ENCODE measurements at regions not wholly inside any gene's neighbourhood (a gene's known extent, or its start where the extent isn't known, plus 50 kb on each side); places are given as distances from the start of the nearest gene placed in this dataset.

DNA sequence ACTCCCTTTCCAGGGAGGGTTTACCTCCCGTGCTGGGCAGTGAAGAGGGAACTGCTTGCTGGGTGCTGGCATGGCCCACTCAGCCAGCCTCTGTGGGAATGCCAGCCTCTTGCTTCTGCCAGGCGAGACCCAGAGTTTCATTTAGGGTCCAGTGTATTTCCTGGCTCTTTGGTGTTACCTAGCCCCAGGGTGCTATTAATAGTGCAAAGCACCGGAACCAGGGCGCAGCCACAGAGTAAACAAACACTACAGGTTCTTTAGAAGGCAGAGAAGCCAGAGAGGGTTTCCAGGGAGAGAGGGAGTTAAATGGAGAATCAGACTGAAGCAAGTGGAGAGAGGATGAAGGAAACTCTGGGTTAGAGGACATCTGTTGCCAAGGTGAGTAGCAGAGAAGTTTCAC is 74.9 kb upstream of the SPATA13 start:
- no peak for DNase-seq

- DNase-seq = no peak
Measured at GRCh38 chr13:24086642-24087041, 73.9 kb upstream of the SPATA13 start.

- DNase-seq = no peak
Measured at GRCh38 chr13:24087605-24088225, 72.8 kb upstream of the SPATA13 start.

GRCh38 chr13:24090049-24090448 is 70.5 kb upstream of the SPATA13 start:
- no peak for DNase-seq

DNA sequence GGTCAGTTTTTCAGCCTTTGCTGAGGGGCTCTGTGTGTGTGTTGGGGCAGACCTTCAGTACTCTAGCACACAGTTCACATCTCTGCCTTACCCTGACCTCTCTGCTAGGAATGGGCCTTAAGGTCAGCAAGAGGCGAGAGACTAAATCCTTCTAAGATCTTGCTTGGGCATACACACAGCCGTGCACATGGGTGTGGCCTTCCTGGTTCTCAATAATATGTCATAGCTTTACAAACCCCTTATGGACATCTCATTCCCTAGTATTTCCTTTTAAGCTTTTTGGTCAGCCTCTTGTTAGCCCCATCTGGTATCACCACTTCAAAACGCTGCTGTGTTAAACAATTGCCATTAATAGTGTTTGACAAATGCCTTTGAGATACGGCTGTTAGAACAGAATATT is 69.4 kb upstream of the SPATA13 start:
- no peak for DNase-seq

DNA sequence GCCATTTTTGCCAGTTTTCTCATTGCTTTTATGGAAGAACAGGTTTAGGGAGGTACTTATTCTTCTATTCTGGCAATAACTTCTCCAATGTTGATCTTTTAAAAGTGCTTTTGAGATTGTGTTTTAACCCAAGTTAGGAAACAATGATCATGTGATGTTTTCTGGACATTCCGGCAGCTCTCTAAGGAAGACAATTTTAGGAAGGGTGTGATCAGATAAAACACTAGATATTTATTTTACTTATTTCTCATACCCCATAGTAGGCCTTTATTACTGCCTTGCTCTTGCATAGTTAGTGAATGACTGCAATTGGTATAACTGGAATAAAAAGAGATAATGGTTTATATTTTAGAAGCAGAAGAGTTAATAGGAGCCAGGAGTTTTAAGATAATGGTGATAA is 68.4 kb upstream of the SPATA13 start:
- DNase-seq = no peak

GRCh38 chr13:24093047-24093446 is 67.5 kb upstream of the SPATA13 start:
- no peak for DNase-seq

DNA sequence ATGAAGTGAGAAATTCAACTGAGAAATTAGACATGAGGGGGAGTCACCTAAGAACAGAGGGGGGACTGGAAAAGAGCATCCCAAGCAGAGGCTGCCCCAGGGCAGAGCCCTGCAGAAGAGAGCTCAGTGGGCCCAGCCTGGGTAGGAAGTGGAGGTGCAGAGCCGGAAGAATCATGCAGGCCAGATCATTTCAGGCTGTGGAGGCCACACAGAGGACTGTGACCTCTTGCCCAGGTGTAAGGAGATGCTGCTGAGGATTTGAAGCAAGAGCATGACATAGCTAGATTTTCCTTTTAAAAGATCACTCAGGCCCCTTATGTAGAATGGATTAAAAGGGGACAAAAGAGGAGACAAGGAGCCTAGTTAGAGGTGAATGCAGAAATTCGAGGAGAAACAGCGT is 63.9 kb upstream of the SPATA13 start:
- DNase-seq = no peak

- no peak for DNase-seq
Measured at GRCh38 chr13:24097064-24097463, 63.5 kb upstream of the SPATA13 start.

- DNase-seq = no peak
Measured at GRCh38 chr13:24097667-24098066, 62.9 kb upstream of the SPATA13 start.

DNA sequence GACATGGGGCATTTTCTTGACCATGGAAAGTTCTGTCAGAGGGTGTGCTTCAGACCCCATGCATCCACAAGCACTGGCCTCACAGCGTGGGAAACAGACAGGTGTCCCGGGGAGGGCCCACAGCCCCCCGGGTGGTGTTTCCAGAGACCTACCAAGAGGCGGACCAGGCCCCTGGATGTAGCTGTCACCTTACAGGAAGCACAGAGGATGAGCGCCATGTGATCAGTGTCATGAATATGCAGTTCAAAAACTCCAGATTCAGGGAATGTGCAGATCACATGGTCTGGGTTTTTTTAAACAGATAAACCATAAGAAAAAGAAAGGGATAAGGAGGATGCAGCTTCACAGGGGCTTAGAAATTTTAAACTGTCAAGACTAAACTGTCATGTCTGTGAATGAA is 61.0 kb upstream of the SPATA13 start:
- DNase-seq = no peak

- DNase-seq = no peak
Measured at GRCh38 chr13:24100188-24100587, 60.3 kb upstream of the SPATA13 start.

GRCh38 chr13:24103782-24104372 is 56.6 kb upstream of the SPATA13 start:
- DNase-seq = no peak

GRCh38 chr13:24104723-24105122 is 55.8 kb upstream of the SPATA13 start:
- no peak for DNase-seq

DNA sequence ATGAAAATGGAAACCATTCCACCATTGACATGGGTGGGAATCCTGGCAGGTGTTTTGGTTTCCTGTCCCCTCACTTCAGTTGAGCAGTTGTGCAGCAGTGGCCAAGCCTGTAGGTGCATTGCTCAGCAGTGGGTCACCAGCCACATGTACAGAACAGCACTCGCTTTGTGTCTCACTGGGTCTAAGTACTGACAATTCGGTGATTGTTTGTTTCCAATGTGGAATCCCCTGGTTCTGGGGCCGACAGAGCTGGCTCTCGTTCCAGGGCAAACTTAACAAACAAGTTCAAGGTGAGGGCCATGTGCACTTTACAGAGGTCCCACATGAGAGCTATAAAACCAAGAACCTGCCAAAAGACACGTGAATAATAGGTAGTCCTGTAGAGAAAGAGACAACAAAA is 54.1 kb upstream of the SPATA13 start:
- DNase-seq = no peak

DNA sequence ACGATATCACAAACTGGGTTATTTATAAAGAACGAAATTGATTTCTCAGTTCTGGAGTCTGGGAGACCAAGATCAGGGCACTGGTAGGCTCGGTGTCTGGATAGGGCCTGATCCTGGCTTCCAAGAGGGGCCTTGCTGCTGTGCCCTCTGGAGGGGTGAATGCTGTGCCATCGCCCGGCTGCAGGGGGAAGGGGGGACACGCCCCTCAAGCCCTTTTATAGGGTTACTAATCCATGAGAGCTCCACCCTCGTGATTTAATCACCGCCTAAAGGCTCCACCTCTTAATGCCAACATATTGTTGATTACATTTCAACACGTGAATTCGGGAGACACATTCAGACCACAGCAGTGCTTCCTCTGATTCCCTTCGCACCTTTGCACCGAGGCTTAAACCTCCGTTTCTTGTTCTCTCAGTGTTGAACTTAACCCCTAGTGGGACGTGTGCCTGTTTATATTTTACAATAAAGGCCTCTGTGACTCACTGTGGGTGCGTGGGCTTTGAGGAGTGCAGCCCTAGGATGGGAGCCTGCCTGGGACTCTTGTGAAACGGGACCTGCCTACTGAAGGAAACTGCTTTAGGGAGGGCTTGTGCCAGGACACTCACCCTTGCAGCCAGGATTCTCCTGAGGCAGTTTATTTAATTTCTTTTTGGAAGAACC is 52.4 kb upstream of the SPATA13 start:
- DNase-seq = no peak

GRCh38 chr13:24108615-24108965 is 51.9 kb upstream of the SPATA13 start:
- DNase-seq = no peak

GRCh38 chr13:24110011-24110410 is 50.5 kb upstream of the SPATA13 start:
- no peak for DNase-seq

All from left hindlimb (tissue), 1 donor.